ENCODE measurements at regions not wholly inside any gene's neighbourhood (a gene's known extent, or its start where the extent isn't known, plus 50 kb on each side); places are given as distances from the start of the nearest gene placed in this dataset.
"Not testable (repeated sequence)": the region's sequence is repeated elsewhere in the genome, so short reads cannot be mapped to it uniquely, and the experiment has no call there.

GRCh38 chr2:16756831-16757644 is 91.4 kb upstream of the CYRIA start:
- H3K9ac ChIP-seq (ENCODE audit: insufficient read length, low read depth), result no peak overlapping the region
- no peaks in the 10 kb centered on the region for H3K9me3 ChIP-seq (ENCODE audit: insufficient read depth, low read length)
- peak; percentile 70 for DNase-seq (ENCODE audit: low read depth, low spot score)
- TF ChIP-seq YY1 (IDR thresholded peaks at IDR 0.05; ENCODE audit: insufficient read depth, insufficient read length), result no peak
- TF ChIP-seq ZNF274 (IDR thresholded peaks at IDR 0.05; ENCODE audit: low read depth, low read length), result no peak
- TF ChIP-seq SUZ12 (IDR thresholded peaks at IDR 0.05; ENCODE audit: extremely low read depth, insufficient read depth, insufficient read length), result no peak
- H3K4me3 ChIP-seq (ENCODE audit: insufficient read length, low read depth), result no peak overlapping the region
- no peaks in the 10 kb centered on the region for H3K27me3 ChIP-seq (ENCODE audit: insufficient read depth, insufficient read length)
- H3K4me1 ChIP-seq (ENCODE audit: insufficient read depth, insufficient read length), result no peaks in the 10 kb centered on the region
- no peaks in the 10 kb centered on the region for H3K36me3 ChIP-seq (ENCODE audit: insufficient read depth, insufficient read length, low read length)

GRCh38 chr2:16755442-16755841 is 89.8 kb upstream of the CYRIA start:
- TF ChIP-seq ZNF274 (IDR thresholded peaks at IDR 0.05; ENCODE audit: low read depth, low read length) (no peak), YY1 (IDR thresholded peaks at IDR 0.05; ENCODE audit: insufficient read depth, insufficient read length) (no peak), SUZ12 (IDR thresholded peaks at IDR 0.05; ENCODE audit: extremely low read depth, insufficient read depth, insufficient read length) (no peak)
- DNase-seq (ENCODE audit: low read depth, low spot score), result no peak
- H3K4me1 ChIP-seq (ENCODE audit: insufficient read depth, insufficient read length), result no peaks in the 10 kb centered on the region
- H3K36me3 ChIP-seq (ENCODE audit: insufficient read depth, insufficient read length, low read length), result no peaks in the 10 kb centered on the region
- H3K27me3 ChIP-seq (ENCODE audit: insufficient read depth, insufficient read length), result no peaks in the 10 kb centered on the region
- no peak overlapping the region for H3K4me3 ChIP-seq (ENCODE audit: insufficient read length, low read depth)
- H3K9me3 ChIP-seq (ENCODE audit: insufficient read depth, low read length), result no peaks in the 10 kb centered on the region
- H3K9ac ChIP-seq (ENCODE audit: insufficient read length, low read depth), result no peak overlapping the region

GRCh38 chr2:16753025-16753424 is 87.4 kb upstream of the CYRIA start:
- not testable (repeated sequence) for DNase-seq (ENCODE audit: low read depth, low spot score); H3K4me1 ChIP-seq (ENCODE audit: insufficient read depth, insufficient read length); H3K4me3 ChIP-seq (ENCODE audit: insufficient read length, low read depth); H3K9ac ChIP-seq (ENCODE audit: insufficient read length, low read depth); H3K9me3 ChIP-seq (ENCODE audit: insufficient read depth, low read length); H3K27me3 ChIP-seq (ENCODE audit: insufficient read depth, insufficient read length); H3K36me3 ChIP-seq (ENCODE audit: insufficient read depth, insufficient read length, low read length)

- not testable (repeated sequence) for H3K36me3 ChIP-seq (ENCODE audit: insufficient read depth, insufficient read length, low read length); H3K4me3 ChIP-seq (ENCODE audit: insufficient read length, low read depth); H3K9ac ChIP-seq (ENCODE audit: insufficient read length, low read depth); DNase-seq (ENCODE audit: low read depth, low spot score); H3K9me3 ChIP-seq (ENCODE audit: insufficient read depth, low read length); H3K27me3 ChIP-seq (ENCODE audit: insufficient read depth, insufficient read length); H3K4me1 ChIP-seq (ENCODE audit: insufficient read depth, insufficient read length)
Observed at GRCh38 chr2:16750925-16751214, 85.2 kb upstream of the CYRIA start.

GRCh38 chr2:16750175-16750924 is 84.7 kb upstream of the CYRIA start:
- Histone ChIP-seq H3K4me3 (ENCODE audit: insufficient read length, low read depth) (no peak overlapping the region), H3K27me3 (ENCODE audit: insufficient read depth, insufficient read length) (no peaks in the 10 kb centered on the region), H3K4me1 (ENCODE audit: insufficient read depth, insufficient read length) (no peaks in the 10 kb centered on the region), H3K9ac (ENCODE audit: insufficient read length, low read depth) (no peak overlapping the region), H3K9me3 (ENCODE audit: insufficient read depth, low read length) (no peaks in the 10 kb centered on the region), H3K36me3 (ENCODE audit: insufficient read depth, insufficient read length, low read length) (no peaks in the 10 kb centered on the region)
- DNase-seq (ENCODE audit: low read depth, low spot score), result no peak
- no peak for TF ChIP-seq ZNF274 (IDR thresholded peaks at IDR 0.05; ENCODE audit: low read depth, low read length)
- no peak for TF ChIP-seq YY1 (IDR thresholded peaks at IDR 0.05; ENCODE audit: insufficient read depth, insufficient read length)
- no peak for TF ChIP-seq SUZ12 (IDR thresholded peaks at IDR 0.05; ENCODE audit: extremely low read depth, insufficient read depth, insufficient read length)

GRCh38 chr2:16748511-16749266 is 83.1 kb upstream of the CYRIA start:
- not testable (repeated sequence) for H3K4me1 ChIP-seq (ENCODE audit: insufficient read depth, insufficient read length); H3K4me3 ChIP-seq (ENCODE audit: insufficient read length, low read depth); H3K9ac ChIP-seq (ENCODE audit: insufficient read length, low read depth); H3K9me3 ChIP-seq (ENCODE audit: insufficient read depth, low read length); H3K36me3 ChIP-seq (ENCODE audit: insufficient read depth, insufficient read length, low read length); H3K27me3 ChIP-seq (ENCODE audit: insufficient read depth, insufficient read length); DNase-seq (ENCODE audit: low read depth, low spot score)

GRCh38 chr2:16747689-16748088 is 82.1 kb upstream of the CYRIA start:
- Histone ChIP-seq H3K9me3 (ENCODE audit: insufficient read depth, low read length) (no peaks in the 10 kb centered on the region), H3K27me3 (ENCODE audit: insufficient read depth, insufficient read length) (no peaks in the 10 kb centered on the region), H3K4me1 (ENCODE audit: insufficient read depth, insufficient read length) (no peaks in the 10 kb centered on the region), H3K9ac (ENCODE audit: insufficient read length, low read depth) (no peak overlapping the region), H3K36me3 (ENCODE audit: insufficient read depth, insufficient read length, low read length) (no peaks in the 10 kb centered on the region), H3K4me3 (ENCODE audit: insufficient read length, low read depth) (no peak overlapping the region)
- no peak for DNase-seq (ENCODE audit: low read depth, low spot score)
- no peak for TF ChIP-seq YY1 (IDR thresholded peaks at IDR 0.05; ENCODE audit: insufficient read depth, insufficient read length)
- TF ChIP-seq SUZ12 (IDR thresholded peaks at IDR 0.05; ENCODE audit: extremely low read depth, insufficient read depth, insufficient read length), result no peak
- no peak for TF ChIP-seq ZNF274 (IDR thresholded peaks at IDR 0.05; ENCODE audit: low read depth, low read length)

Data from NT2/D1 (cell line).